K562 (cell line): ENCODE measurements at regions not wholly inside any gene's neighbourhood (a gene's known extent, or its start where the extent isn't known, plus 50 kb on each side); places are given as distances from the start of the nearest gene placed in this dataset.

Experiments used
- BHLHE40 ChIP-seq: IDR thresholded peaks from 2 replicates; pipeline ENCODE4 v1.6.1; 2011; ENCODE audit warnings: low read length, improper control_type of control experiment
- CHD7 ChIP-seq: fragments of 200-600 bp; sonication (generic); IDR thresholded peaks from one replicate; pipeline ENCODE4 v1.6.1; 2012; ENCODE audit warnings: mild to moderate bottlenecking, low read depth, low read length, inconsistent platforms
- DPF2 ChIP-seq: fragments of 450-650 bp; IDR thresholded peaks from 2 replicates; pipeline ENCODE4 v1.6.1; 2016
- FOS ChIP-seq: IDR thresholded peaks from 3 replicates; pipeline ENCODE4 v1.6.1; 2011; ENCODE audit not compliant: insufficient read length; ENCODE audit errors: extremely low read depth
- KAT7 ChIP-seq: sonication (generic); formaldehyde crosslinking; IDR thresholded peaks from 2 replicates; pipeline ENCODE4 v1.8.0; 2022; ENCODE audit warnings: missing genetic modification reagents, mild to moderate bottlenecking, borderline replicate concordance
- KDM1A ChIP-seq, 2 experiments: fragments of 450-650 bp; IDR thresholded peaks; 2 replicates each; pipeline ENCODE4 v1.6.1; 2016; ENCODE audit warnings: mild to moderate bottlenecking in 2 of 2
- MAX ChIP-seq: sonication (generic); formaldehyde crosslinking; IDR thresholded peaks from 2 replicates; pipeline ENCODE4 v1.9.0; 2022; ENCODE audit warnings: mild to moderate bottlenecking, missing genetic modification reagents
- NFIC ChIP-seq: fragments of 450-650 bp; IDR thresholded peaks from 2 replicates; pipeline ENCODE4 v1.6.1; 2017; ENCODE audit warnings: mild to moderate bottlenecking, inconsistent platforms
- RBM34 ChIP-seq: fragments of 200-400 bp; formaldehyde crosslinking; IDR thresholded peaks from 2 replicates; pipeline ENCODE4 v1.6.1; 2018; ENCODE audit warnings: low read length, borderline replicate concordance; ENCODE audit not compliant: insufficient read depth
- SNAPC5 ChIP-seq: fragments of 250-450 bp; sonication (Bioruptor Pico); IDR thresholded peaks from 2 replicates; pipeline ENCODE4 v1.8.0; 2021; ENCODE audit warnings: moderate library complexity, mild to moderate bottlenecking, inconsistent platforms
- SRSF3 ChIP-seq: fragments of 200-400 bp; formaldehyde crosslinking; IDR thresholded peaks from 2 replicates; pipeline ENCODE4 v1.6.1; 2016; ENCODE audit warnings: mild to moderate bottlenecking, low read length, moderate library complexity; ENCODE audit not compliant: insufficient read depth
- TBP ChIP-seq: optimal IDR thresholded peaks from 2 replicates; pipeline ENCODE3; 2011; ENCODE audit warnings: low read depth, low read length, improper control_type of control experiment
- ZNF512 ChIP-seq: IDR thresholded peaks from 2 replicates; pipeline ENCODE4 v1.6.1; 2016; ENCODE audit warnings: missing genetic modification characterization, missing compliant biosample characterization

GRCh38 chr2:176931588-176932563 lies 280.7 kb upstream of the HNRNPA3 start (continued):
- TF ChIP-seq CHD7 (no peak), RBM34 (no peak), SNAPC5 (CRISPR knock-in tag) (no peak), FOS (no peak), SRSF3 (no peak), TBP (no peak), DPF2 (peak; percentile 96), KAT7 (no peak), MAX (CRISPR knock-in tag) (no peak), BHLHE40 (peak; percentile 81), KDM1A (IDR thresholded peaks at IDR 0.05) (no peak), NFIC (no peak), ZNF512 (tag) (no peak)
